Left lung (tissue), 4 donors: ENCODE measurements at regions not wholly inside any gene's neighbourhood (a gene's known extent, or its start where the extent isn't known, plus 50 kb on each side); places are given as distances from the start of the nearest gene placed in this dataset.

Experiments
- ATAC-seq: fragments of 200-7000 bp; cut with Tn5 transposase; one replicate; pipeline ENCODE4 v1.9.1; 2020; ENCODE audit warnings: moderate library complexity
- DNase-seq, 4 donors: peaks; one replicate each; pipeline ENCODE4 v3.0.0-alpha.2; 2013 to 2020
- H3K27ac ChIP-seq, 2 donors: fragments of 200-600 bp; sonication (generic) in 1 of 2; one replicate each; pipeline versions ENCODE4 v1.5.0 to v1.8.0; 2020 to 2021
- H3K27me3 ChIP-seq, 2 donors: fragments of 200-600 bp; sonication (generic) in 1 of 2; one replicate each; pipeline versions ENCODE4 v1.5.0 to v1.8.0; 2020 to 2021
- H3K36me3 ChIP-seq, 2 donors: fragments of 200-600 bp; sonication (generic) in 1 of 2; one replicate each; pipeline versions ENCODE4 v1.5.0 to v1.8.0; 2020 to 2021
- H3K4me1 ChIP-seq, 2 donors: fragments of 200-600 bp; one replicate each; pipeline ENCODE4 v1.8.0; 2021
- H3K4me3 ChIP-seq, 2 donors: fragments of 200-600 bp; sonication (generic) in 1 of 2; one replicate each; pipeline versions ENCODE4 v1.5.0 to v1.8.0; 2020 to 2021; ENCODE audit warnings: mild to moderate bottlenecking in 1 of 2
- H3K9me3 ChIP-seq, 2 donors: fragments of 200-600 bp; sonication (generic) in 1 of 2; one replicate each; pipeline versions ENCODE4 v1.5.0 to v1.8.0; 2020 to 2021
- intact Hi-C, 2 donors: fragments of 100-400 bp; cut with DNase I; formaldehyde crosslinking; loops; one replicate each; pipeline versions ENCODE4 v1.11.2 to v1.14.2; 2022
- TF ChIP-seq, protein P1 (sequence below), 2 donors: fragments of 200-600 bp; sonication (generic) in 1 of 2; IDR thresholded peaks; one replicate each; pipeline versions ENCODE4 v1.5.0 to v1.8.0; 2021; ENCODE audit warnings: antibody characterized with exemption in 2 of 2
- donor health status: DM: no; HTN: yes; CAD: no.
- donor health status: DM: no; HTN: no; CAD: no.

- Histone ChIP-seq H3K9me3 (no peaks in the 10 kb centered on the region), H3K4me3 (no peak overlapping the region), H3K27ac (no peak overlapping the region), H3K36me3 (no peaks in the 10 kb centered on the region), H3K4me1 (no peaks in the 10 kb centered on the region), H3K27me3 (no peaks in the 10 kb centered on the region)
- ATAC-seq = no peak
- TF ChIP-seq, protein P1, sequence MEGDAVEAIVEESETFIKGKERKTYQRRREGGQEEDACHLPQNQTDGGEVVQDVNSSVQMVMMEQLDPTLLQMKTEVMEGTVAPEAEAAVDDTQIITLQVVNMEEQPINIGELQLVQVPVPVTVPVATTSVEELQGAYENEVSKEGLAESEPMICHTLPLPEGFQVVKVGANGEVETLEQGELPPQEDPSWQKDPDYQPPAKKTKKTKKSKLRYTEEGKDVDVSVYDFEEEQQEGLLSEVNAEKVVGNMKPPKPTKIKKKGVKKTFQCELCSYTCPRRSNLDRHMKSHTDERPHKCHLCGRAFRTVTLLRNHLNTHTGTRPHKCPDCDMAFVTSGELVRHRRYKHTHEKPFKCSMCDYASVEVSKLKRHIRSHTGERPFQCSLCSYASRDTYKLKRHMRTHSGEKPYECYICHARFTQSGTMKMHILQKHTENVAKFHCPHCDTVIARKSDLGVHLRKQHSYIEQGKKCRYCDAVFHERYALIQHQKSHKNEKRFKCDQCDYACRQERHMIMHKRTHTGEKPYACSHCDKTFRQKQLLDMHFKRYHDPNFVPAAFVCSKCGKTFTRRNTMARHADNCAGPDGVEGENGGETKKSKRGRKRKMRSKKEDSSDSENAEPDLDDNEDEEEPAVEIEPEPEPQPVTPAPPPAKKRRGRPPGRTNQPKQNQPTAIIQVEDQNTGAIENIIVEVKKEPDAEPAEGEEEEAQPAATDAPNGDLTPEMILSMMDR (IDR thresholded peaks at IDR 0.05) = no peak
- no peak for DNase-seq
- intact Hi-C loops = no loop called here
Measured at GRCh38 chr16:59154295-59154694, 420.2 kb upstream of the GOT2 start.

DNA sequence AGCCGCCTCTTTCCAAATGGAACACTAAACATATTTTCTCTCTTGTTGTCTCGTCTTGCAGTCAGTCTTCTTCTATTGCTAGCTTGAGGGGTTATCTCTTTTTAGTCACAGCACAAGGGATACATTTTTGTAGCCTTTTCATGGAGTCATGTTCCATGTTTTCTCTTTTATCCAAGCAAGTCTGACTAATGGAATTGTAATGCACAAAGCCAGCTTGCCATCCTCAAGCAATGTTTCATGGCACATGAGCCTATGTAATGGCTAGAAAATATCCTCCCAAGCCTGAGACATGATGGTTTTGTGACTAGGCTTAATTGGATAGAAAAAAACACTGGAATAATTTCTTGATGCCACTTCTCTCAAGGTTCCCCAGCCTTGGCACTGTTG, 414.6 kb upstream of the GOT2 start:
- Histone ChIP-seq H3K36me3 (no peaks in the 10 kb centered on the region), H3K27me3 (no peaks in the 10 kb centered on the region), H3K4me1 (no peaks in the 10 kb centered on the region), H3K9me3 (no peaks in the 10 kb centered on the region), H3K4me3 (no peak overlapping the region), H3K27ac (no peak overlapping the region)
- ATAC-seq (no peak), DNase-seq (no peak)
- TF ChIP-seq, protein P1 (IDR thresholded peaks at IDR 0.05) = no peak
- intact Hi-C loops = no loop called here

DNA sequence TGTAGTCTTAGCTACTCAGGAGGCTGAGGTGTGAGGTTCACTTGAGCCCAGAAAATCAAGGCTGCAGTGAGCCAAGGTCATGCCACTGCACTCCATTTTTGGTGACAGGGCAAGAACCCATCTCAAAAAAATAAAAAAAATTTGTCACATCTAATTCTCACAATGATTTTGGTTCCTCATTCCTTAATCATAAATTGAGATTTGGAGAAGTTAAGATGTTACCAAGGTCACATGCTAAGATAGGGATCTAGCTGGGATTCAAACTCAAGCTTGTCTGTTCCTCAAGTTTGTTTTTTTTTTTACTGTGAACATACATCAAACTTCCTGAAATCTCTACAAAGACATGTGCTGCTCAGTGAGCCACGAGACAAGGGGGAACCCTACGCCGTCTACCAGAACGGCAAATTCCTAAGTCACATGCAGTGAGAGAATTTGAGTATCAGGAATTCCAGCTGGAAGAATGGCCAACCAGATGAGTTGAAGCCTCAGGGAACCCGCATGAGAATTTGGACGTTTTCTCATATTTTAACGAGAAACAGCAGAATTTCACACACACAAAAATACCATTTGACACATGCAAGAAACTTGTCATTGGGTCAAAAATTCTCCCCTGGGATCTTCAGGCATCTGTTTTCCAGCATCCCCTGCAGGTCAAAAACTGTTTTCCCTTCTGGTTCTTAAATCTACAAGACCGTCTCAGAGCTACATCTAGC, 414.1 kb upstream of the GOT2 start:
- no peak overlapping the region for H3K4me3 ChIP-seq

DNA sequence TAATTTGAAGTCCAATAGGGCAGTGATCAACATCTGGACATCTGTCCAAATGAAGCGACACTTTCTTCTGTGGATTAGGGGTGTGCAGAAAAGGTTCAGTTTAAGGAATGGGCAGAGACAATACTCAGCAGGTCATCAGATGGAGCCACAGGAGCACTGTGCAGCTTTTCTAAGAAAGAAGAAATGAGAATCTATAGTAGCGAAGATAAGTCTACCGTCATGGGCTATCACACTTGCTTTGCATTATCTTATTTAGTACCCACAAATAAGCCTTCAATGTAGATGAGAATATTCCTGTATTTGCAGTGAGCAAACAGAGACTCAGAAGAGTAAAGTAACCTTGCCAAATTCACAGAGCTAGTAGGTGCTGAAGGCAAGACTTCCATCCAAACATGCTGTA, 412.0 kb upstream of the GOT2 start:
- TF ChIP-seq, protein P1 (IDR thresholded peaks at IDR 0.05) = no peak
- Histone ChIP-seq H3K4me1 (no peaks in the 10 kb centered on the region), H3K4me3 (no peak overlapping the region), H3K9me3 (no peaks in the 10 kb centered on the region), H3K27me3 (no peaks in the 10 kb centered on the region), H3K36me3 (no peaks in the 10 kb centered on the region), H3K27ac (no peak overlapping the region)
- intact Hi-C loops = no loop called here
- DNase-seq = no peak
- no peak for ATAC-seq

More for the DNA sequence above, 414.1 kb upstream of the GOT2 start:
- no peak for DNase-seq
- ATAC-seq = no peak
- no peaks in the 10 kb centered on the region for H3K9me3 ChIP-seq
- H3K27ac ChIP-seq = no peak overlapping the region
- no peaks in the 10 kb centered on the region for H3K27me3 ChIP-seq
- no peaks in the 10 kb centered on the region for H3K4me1 ChIP-seq
- TF ChIP-seq, protein P1 (IDR thresholded peaks at IDR 0.05) = no peak
- intact Hi-C loops = no loop called here
- no peaks in the 10 kb centered on the region for H3K36me3 ChIP-seq

DNA sequence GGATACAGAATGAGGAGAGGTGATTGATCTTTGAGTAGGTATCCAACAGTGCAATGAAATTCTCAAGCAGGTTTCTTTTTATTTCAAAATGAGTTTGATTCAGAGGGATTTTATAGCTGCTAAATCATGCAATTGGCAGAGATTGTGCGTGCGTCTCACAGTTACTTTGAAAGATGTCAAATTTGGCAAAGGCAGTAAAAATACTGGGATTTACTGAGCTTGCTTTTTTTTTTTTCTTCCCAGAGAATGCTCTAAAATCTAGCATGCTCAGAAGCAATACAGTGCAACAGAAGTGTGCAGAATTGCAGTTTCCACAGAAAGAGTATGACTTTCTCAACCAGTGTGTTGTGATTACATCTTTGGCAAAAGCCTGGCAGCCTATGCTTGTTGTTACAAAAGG, 410.7 kb upstream of the GOT2 start:
- Histone ChIP-seq H3K9me3 (peaks cover 0 to 3% of the 10 kb centered on the region in 2 donors), H3K4me3 (no peak overlapping the region), H3K4me1 (no peaks in the 10 kb centered on the region), H3K27ac (no peak overlapping the region), H3K27me3 (no peaks in the 10 kb centered on the region), H3K36me3 (no peaks in the 10 kb centered on the region)
- DNase-seq (peak in 2 of 4 donors; percentile 34 to 46), ATAC-seq (no peak)
- intact Hi-C loops = no loop called here
- TF ChIP-seq, protein P1 (IDR thresholded peaks at IDR 0.05) = no peak
